HL-60/S4 treated with phorbol 12-myristate 13-acetate at 8.2 ng/mL for 4 days and 3 days (cell line): ENCODE measurements at regions not wholly inside any gene's neighbourhood (a gene's known extent, or its start where the extent isn't known, plus 50 kb on each side); places are given as distances from the start of the nearest gene placed in this dataset.
"Not testable (repeated sequence)": the region's sequence is repeated elsewhere in the genome, so short reads cannot be mapped to it uniquely, and the experiment has no call there.

Experiments
- in situ Hi-C: fragments of 300-500 bp; cut with MboI; formaldehyde crosslinking; loops from 2 replicates; pipeline ENCODE4 v1.15.0; 2022; ENCODE audit warnings: low sequenced_read_pairs

GRCh38 chr4:23117826-23118225, 425.1 kb downstream of the GBA3 start:
- in situ Hi-C loops, result no loop called here

- in situ Hi-C loops, result no loop called here
These were observed 421.8 kb downstream of the GBA3 start for GRCh38 chr4:23114538-23114937.

- in situ Hi-C loops, result no loop called here
These were observed 420.4 kb downstream of the GBA3 start for GRCh38 chr4:23113104-23113503.

- in situ Hi-C loops, result no loop called here
These were observed 413.8 kb downstream of the GBA3 start for GRCh38 chr4:23106516-23106915.

GRCh38 chr4:23105759-23106370, 413.1 kb downstream of the GBA3 start:
- in situ Hi-C loops, result no loop called here

GRCh38 chr4:23097251-23097650, 404.5 kb downstream of the GBA3 start:
- in situ Hi-C loops, result no loop called here

GRCh38 chr4:23091711-23092110, 399.0 kb downstream of the GBA3 start:
- in situ Hi-C loops, result no loop called here

- in situ Hi-C loops, result no loop called here
These were observed 392.5 kb downstream of the GBA3 start for GRCh38 chr4:23085249-23085568.

GRCh38 chr4:23084559-23085248, 392.0 kb downstream of the GBA3 start:
- in situ Hi-C loops, result no loop called here

GRCh38 chr4:23083391-23083790, 390.7 kb downstream of the GBA3 start:
- in situ Hi-C loops, result no loop called here

GRCh38 chr4:23080171-23080570, 387.4 kb downstream of the GBA3 start:
- in situ Hi-C loops, result not testable (repeated sequence)

GRCh38 chr4:23070848-23071570, 378.3 kb downstream of the GBA3 start:
- in situ Hi-C loops, result no loop called here

GRCh38 chr4:23068756-23069155, 376.0 kb downstream of the GBA3 start:
- in situ Hi-C loops, result no loop called here

GRCh38 chr4:23068287-23068686, 375.6 kb downstream of the GBA3 start:
- in situ Hi-C loops, result no loop called here

- in situ Hi-C loops, result no loop called here
These were observed 369.5 kb downstream of the GBA3 start for GRCh38 chr4:23062188-23062587.

- in situ Hi-C loops, result no loop called here
These were observed 368.7 kb downstream of the GBA3 start for GRCh38 chr4:23061431-23061830.

GRCh38 chr4:23060776-23061175, 368.0 kb downstream of the GBA3 start:
- in situ Hi-C loops, result no loop called here

GRCh38 chr4:23058165-23058776, 365.5 kb downstream of the GBA3 start:
- in situ Hi-C loops, result no loop called here

- in situ Hi-C loops, result no loop called here
These were observed 348.8 kb downstream of the GBA3 start for GRCh38 chr4:23041501-23041900.

- in situ Hi-C loops, result no loop called here
These were observed 347.8 kb downstream of the GBA3 start for GRCh38 chr4:23040539-23040938.

GRCh38 chr4:23039818-23040217, 347.1 kb downstream of the GBA3 start:
- in situ Hi-C loops, result no loop called here
